GM03348 (cell line): ENCODE measurements at regions not wholly inside any gene's neighbourhood (a gene's known extent, or its start where the extent isn't known, plus 50 kb on each side); places are given as distances from the start of the nearest gene placed in this dataset.

ENCODE experiments used
- DNase-seq: peaks from one replicate; pipeline ENCODE4 v3.0.0; 2012; ENCODE audit warnings: low spot score

- no peak for DNase-seq
Measured at GRCh38 chr2:104766683-104767082, 87.2 kb upstream of the POU3F3 start.

GRCh38 chr2:104768694-104769093 lies 85.2 kb upstream of the POU3F3 start:
- no peak for DNase-seq

DNA sequence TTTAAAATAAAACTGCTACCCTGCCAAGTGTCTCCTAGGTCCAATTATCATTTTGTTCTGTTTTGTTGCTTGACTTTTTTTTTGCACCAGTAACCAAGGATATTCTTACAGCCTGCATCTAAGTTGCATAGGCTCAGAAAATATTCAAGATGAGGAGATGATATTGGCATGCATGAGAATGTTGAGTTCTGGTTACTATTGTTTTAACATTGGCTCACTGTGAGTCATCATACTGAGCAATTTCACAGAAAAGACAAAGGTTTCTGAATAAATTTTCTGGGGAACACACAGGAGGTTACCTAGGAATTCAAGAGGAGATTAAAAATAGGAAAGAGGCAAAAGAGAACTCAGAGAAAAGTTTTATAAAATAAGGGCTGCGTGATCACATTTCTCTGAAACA lies 84.8 kb upstream of the POU3F3 start:
- DNase-seq: no peak

- DNase-seq: no peak
Measured at GRCh38 chr2:104772996-104773395, 80.9 kb upstream of the POU3F3 start.

DNA sequence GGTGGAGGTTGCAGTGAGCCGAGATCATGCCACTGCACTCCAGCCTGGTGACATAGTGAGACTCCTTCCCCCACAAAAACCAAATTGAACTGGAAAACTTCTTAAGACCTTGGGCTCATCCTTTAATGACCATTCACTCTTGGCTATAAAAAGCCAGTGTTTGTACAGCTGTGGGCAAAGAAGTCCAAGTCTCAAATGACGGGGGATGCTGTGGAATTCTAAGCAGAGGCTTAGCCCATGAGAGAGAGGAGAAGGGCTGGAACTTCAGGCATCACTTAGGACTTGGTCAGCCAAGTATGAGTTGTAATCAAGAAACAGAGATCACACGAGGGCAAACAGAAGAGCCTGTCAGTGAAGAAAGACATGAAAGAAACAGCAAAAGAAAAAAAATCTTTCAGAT lies 79.3 kb upstream of the POU3F3 start:
- DNase-seq: no peak

- DNase-seq: no peak
Measured at GRCh38 chr2:104777721-104778120, 76.2 kb upstream of the POU3F3 start.

GRCh38 chr2:104781151-104781550 lies 72.8 kb upstream of the POU3F3 start:
- DNase-seq: no peak

GRCh38 chr2:104784264-104784663 lies 69.7 kb upstream of the POU3F3 start:
- DNase-seq: no peak

DNA sequence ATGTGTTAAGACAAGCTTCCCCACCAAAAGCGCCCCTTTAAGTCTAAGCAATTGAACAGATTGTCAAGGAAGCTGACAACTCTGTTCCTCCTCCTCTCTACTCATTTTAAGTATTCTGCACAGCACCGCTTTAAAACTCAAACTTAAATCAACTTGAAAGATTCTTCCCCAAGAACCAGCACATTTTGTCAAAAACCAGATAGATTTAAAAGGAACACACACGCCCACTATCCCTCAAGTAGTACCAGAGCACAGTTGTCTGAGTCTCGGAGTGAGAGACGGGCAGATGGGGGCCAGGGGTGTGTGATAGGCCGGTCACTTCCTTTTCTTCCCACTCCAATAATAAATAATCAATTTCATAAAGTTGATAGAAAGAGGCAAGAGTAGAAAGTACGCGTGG lies 67.7 kb upstream of the POU3F3 start:
- DNase-seq: no peak

GRCh38 chr2:104786821-104787220 lies 67.1 kb upstream of the POU3F3 start:
- no peak for DNase-seq

DNA sequence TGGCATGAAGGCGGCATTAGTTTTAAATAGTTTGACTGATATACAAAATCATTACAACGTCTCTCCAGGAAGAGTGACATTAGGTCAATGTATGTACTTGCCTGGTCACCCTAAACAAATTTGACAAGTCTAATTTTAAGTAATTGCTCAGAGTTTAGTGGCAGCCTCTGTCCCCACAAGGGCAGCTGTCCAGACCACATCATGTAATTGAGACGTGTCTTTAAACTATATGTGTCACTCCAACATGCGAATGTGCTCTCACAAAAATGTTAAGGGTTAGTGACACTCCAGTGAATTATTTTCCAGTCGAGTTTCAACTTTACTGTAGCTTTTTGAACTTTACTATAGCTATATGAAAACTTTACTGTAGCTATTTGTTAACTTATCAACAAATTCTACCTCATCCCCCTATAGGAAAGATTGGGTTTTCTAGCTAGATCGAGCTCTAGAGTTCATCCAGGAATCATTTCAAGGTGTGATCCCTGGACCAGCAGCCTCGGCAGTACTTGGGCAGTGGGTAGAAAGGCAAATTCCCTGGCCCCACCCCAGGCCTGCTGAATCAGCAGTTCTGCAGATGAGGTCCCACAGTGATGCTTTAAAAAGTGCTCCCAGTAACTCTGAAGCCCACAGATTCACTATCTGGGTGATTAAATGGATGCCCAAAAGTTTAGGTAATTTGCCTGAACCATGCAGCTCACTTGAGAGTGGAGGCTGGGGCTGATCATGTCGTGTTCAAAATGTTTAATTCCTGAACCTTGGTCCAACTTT lies 66.4 kb upstream of the POU3F3 start:
- DNase-seq: no peak

- no peak for DNase-seq
Measured at GRCh38 chr2:104788742-104789455, 65.0 kb upstream of the POU3F3 start.

- no peak for DNase-seq
Measured at GRCh38 chr2:104790100-104790811, 63.7 kb upstream of the POU3F3 start.

DNA sequence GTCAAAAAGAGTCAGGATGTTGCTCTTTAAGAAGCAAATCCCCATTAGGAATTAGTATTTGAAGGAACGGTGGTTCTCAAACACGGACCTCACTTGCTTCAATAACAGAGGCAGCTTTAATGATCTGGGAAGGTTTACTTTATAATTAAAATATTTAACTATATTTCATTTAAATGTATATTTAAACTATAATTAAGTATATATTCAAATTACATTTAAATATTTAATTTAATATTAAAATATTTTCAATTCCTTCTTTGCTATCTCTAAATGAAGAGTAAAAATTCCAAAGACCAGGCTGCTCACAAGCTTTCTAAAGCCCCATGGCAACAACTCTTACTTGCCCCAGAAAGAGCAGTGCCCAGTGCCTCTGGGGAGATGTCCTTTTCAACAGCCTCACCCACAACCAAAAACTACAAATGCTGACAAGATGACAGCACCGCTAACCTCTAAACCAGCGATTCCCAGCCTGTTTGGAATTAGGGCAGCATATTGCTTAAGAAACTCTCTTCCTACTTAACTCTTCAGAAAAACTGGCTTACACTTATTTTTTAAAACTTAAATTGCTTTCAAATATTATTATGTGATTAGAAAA lies 62.9 kb upstream of the POU3F3 start:
- no peak for DNase-seq

DNA sequence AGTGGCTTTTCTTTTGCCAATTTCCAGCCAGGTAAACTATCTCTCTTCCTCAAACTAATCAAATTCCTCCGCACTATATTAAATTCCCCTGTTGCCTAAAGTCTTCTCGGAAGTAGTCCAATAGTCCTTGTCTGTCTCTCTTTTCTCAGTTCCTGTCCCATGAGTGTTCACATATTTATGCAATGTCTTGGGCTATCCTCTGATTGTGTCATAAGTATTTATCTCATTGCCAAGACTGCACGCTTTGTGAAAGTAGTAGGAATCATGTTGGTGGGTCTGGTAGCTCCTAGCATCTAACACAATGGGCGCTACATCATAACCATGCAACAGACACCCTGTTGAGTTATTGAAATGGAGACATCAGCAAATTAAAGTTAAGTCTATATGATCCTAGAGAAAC lies 59.9 kb upstream of the POU3F3 start:
- no peak for DNase-seq

DNA sequence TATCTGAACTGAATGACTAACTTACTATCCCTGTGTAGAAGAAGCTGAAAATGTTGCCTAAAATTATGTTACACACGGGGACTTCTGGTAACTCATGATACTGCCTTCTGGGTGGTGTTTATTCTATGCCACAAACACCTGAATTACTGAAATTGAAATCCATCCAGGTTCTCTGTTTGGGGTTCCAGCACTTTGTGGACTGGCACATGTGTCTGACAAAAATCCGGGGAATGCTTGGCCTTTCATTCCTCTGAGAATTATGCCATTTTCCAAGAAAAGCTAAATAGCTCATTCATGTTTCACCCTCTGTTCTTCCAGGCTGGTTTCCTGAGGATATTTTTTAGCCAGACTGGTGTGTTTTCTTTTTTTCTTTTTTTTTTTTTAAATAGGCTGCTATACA lies 59.5 kb upstream of the POU3F3 start:
- no peak for DNase-seq
